ENCODE measurements at regions not wholly inside any gene's neighbourhood (a gene's known extent, or its start where the extent isn't known, plus 50 kb on each side); places are given as distances from the start of the nearest gene placed in this dataset.

- TF ChIP-seq CTCF (IDR thresholded peaks at IDR 0.05; ENCODE audit: insufficient read depth, low read length) = no peak
- no peak for DNase-seq (ENCODE audit: low read depth)
- H3K4me3 ChIP-seq (ENCODE audit: low read depth, low read length) = no peak overlapping the region
Observed at GRCh38 chr13:90701264-90701663, 646.2 kb upstream of the MIR17HG start.

GRCh38 chr13:90702050-90702449, 645.4 kb upstream of the MIR17HG start:
- DNase-seq (ENCODE audit: low read depth) = no peak

GRCh38 chr13:90706631-90707030, 640.9 kb upstream of the MIR17HG start:
- H3K4me3 ChIP-seq (ENCODE audit: low read depth, low read length) = no peak overlapping the region
- no peak for DNase-seq (ENCODE audit: low read depth)
- TF ChIP-seq CTCF (IDR thresholded peaks at IDR 0.05; ENCODE audit: insufficient read depth, low read length) = no peak

More at GRCh38 chr13:90702050-90702449, 645.4 kb upstream of the MIR17HG start:
- no peak overlapping the region for H3K4me3 ChIP-seq (ENCODE audit: low read depth, low read length)
- TF ChIP-seq CTCF (IDR thresholded peaks at IDR 0.05; ENCODE audit: insufficient read depth, low read length) = no peak

GRCh38 chr13:90708128-90708527, 639.4 kb upstream of the MIR17HG start:
- DNase-seq (ENCODE audit: low read depth) = no peak
- TF ChIP-seq CTCF (IDR thresholded peaks at IDR 0.05; ENCODE audit: insufficient read depth, low read length) = no peak
- H3K4me3 ChIP-seq (ENCODE audit: low read depth, low read length) = no peak overlapping the region

- TF ChIP-seq CTCF (IDR thresholded peaks at IDR 0.05; ENCODE audit: insufficient read depth, low read length) = no peak
- DNase-seq (ENCODE audit: low read depth) = no peak
- no peak overlapping the region for H3K4me3 ChIP-seq (ENCODE audit: low read depth, low read length)
Observed at GRCh38 chr13:90709319-90709718, 638.2 kb upstream of the MIR17HG start.

GRCh38 chr13:90710164-90710759, 637.2 kb upstream of the MIR17HG start:
- no peak overlapping the region for H3K4me3 ChIP-seq (ENCODE audit: low read depth, low read length)
- TF ChIP-seq CTCF (IDR thresholded peaks at IDR 0.05; ENCODE audit: insufficient read depth, low read length) = no peak
- DNase-seq (ENCODE audit: low read depth) = no peak
